Activated CD8-positive, alpha-beta T cell treated with anti-CD3 and anti-CD28 coated beads, Interleukin-2, amount 10 ng/mL, durations not matched to agents 7 days and 5 days (primary cell): ENCODE measurements at regions not wholly inside any gene's neighbourhood (a gene's known extent, or its start where the extent isn't known, plus 50 kb on each side); places are given as distances from the start of the nearest gene placed in this dataset.

Experiments
- ATAC-seq: fragments of 150-1000 bp; cut with Tn5 transposase; one replicate; pipeline ENCODE4 v1.10.0; 2021; ENCODE audit warnings: moderate library complexity
- CTCF ChIA-PET: fragments of 350-600 bp; sonication (Branson Sonifier 250); formaldehyde crosslinking; loops from one replicate; lab custom pipeline; 2021; ENCODE audit warnings: antibody characterized with exemption; lab: Charles Lee
- POLR2A ChIA-PET: fragments of 350-600 bp; sonication (Branson Sonifier 250); formaldehyde crosslinking; loops from one replicate; lab custom pipeline; 2021; ENCODE audit warnings: antibody characterized with exemption; lab: Charles Lee
- DNase-seq: peaks from one replicate; pipeline ENCODE4 v3.0.0-alpha.2; 2020
- H3K27ac Mint-ChIP-seq: one replicate; pipeline ENCODE4 v1.8.0; 2021; ENCODE audit warnings: mild to moderate bottlenecking, mixed read lengths
- H3K27me3 Mint-ChIP-seq: one replicate; pipeline ENCODE4 v1.8.0; 2021; ENCODE audit warnings: low read depth, mixed read lengths
- H3K36me3 Mint-ChIP-seq: one replicate; pipeline ENCODE4 v1.8.0; 2021; ENCODE audit warnings: low read depth, mixed read lengths
- H3K4me1 Mint-ChIP-seq: one replicate; pipeline ENCODE4 v1.8.0; 2021; ENCODE audit warnings: low read depth, mixed read lengths
- H3K4me3 Mint-ChIP-seq: one replicate; pipeline ENCODE4 v1.8.0; 2021; ENCODE audit warnings: mild to moderate bottlenecking, mixed read lengths
- H3K9me3 Mint-ChIP-seq: one replicate; pipeline ENCODE4 v1.8.0; 2022; ENCODE audit warnings: mixed read lengths; ENCODE audit not compliant: insufficient read depth

GRCh38 chr11:37643968-37644367, 1045.9 kb upstream of the RAG2 start:
- no peak overlapping the region for H3K4me3 Mint-ChIP-seq
- ChIA-PET CTCF (no interaction called here), POLR2A (no interaction called here)
- peaks cover 13% of the 10 kb centered on the region for H3K9me3 Mint-ChIP-seq
- H3K27me3 Mint-ChIP-seq = no peaks in the 10 kb centered on the region
- no peaks in the 10 kb centered on the region for H3K4me1 Mint-ChIP-seq
- ATAC-seq = no peak
- DNase-seq = no peak
- H3K36me3 Mint-ChIP-seq = no peaks in the 10 kb centered on the region
- H3K27ac Mint-ChIP-seq = no peak overlapping the region

- ChIA-PET CTCF (no interaction called here), POLR2A (no interaction called here)
- Mint-ChIP-seq H3K27ac (no peak overlapping the region), H3K4me3 (no peak overlapping the region), H3K4me1 (no peaks in the 10 kb centered on the region), H3K27me3 (no peaks in the 10 kb centered on the region), H3K9me3 (peaks cover 16% of the 10 kb centered on the region), H3K36me3 (no peaks in the 10 kb centered on the region)
- DNase-seq = no peak
- no peak for ATAC-seq
Observed at GRCh38 chr11:37642296-37642695, 1044.3 kb upstream of the RAG2 start.

- H3K27ac Mint-ChIP-seq = no peak overlapping the region
- no peak overlapping the region for H3K4me3 Mint-ChIP-seq
- peaks cover 11% of the 10 kb centered on the region for H3K9me3 Mint-ChIP-seq
- ChIA-PET CTCF (no interaction called here), POLR2A (no interaction called here)
- ATAC-seq (no peak), DNase-seq (no peak)
- H3K36me3 Mint-ChIP-seq = no peaks in the 10 kb centered on the region
- H3K4me1 Mint-ChIP-seq = no peaks in the 10 kb centered on the region
- no peaks in the 10 kb centered on the region for H3K27me3 Mint-ChIP-seq
Observed at GRCh38 chr11:37632748-37633147, 1034.7 kb upstream of the RAG2 start.

- H3K27me3 Mint-ChIP-seq = no peaks in the 10 kb centered on the region
- no peak overlapping the region for H3K27ac Mint-ChIP-seq
- ChIA-PET CTCF (no interaction called here), POLR2A (no interaction called here)
- H3K4me3 Mint-ChIP-seq = no peak overlapping the region
- no peaks in the 10 kb centered on the region for H3K4me1 Mint-ChIP-seq
- DNase-seq (no peak), ATAC-seq (no peak)
- peaks cover 8% of the 10 kb centered on the region for H3K9me3 Mint-ChIP-seq
- no peaks in the 10 kb centered on the region for H3K36me3 Mint-ChIP-seq
Observed at GRCh38 chr11:37630866-37631265, 1032.8 kb upstream of the RAG2 start.

GRCh38 chr11:37623778-37624177, 1025.7 kb upstream of the RAG2 start:
- DNase-seq (no peak), ATAC-seq (no peak)
- Mint-ChIP-seq H3K27me3 (no peaks in the 10 kb centered on the region), H3K36me3 (no peaks in the 10 kb centered on the region), H3K4me1 (no peaks in the 10 kb centered on the region), H3K27ac (no peak overlapping the region), H3K9me3 (peaks cover 11% of the 10 kb centered on the region), H3K4me3 (no peak overlapping the region)
- ChIA-PET CTCF (no interaction called here), POLR2A (no interaction called here)

- H3K4me1 Mint-ChIP-seq = no peaks in the 10 kb centered on the region
- no peak for ATAC-seq
- H3K27me3 Mint-ChIP-seq = no peaks in the 10 kb centered on the region
- DNase-seq = no peak
- H3K27ac Mint-ChIP-seq = no peak overlapping the region
- ChIA-PET POLR2A (no interaction called here), CTCF (no interaction called here)
- H3K9me3 Mint-ChIP-seq = peaks cover 18% of the 10 kb centered on the region
- no peak overlapping the region for H3K4me3 Mint-ChIP-seq
- H3K36me3 Mint-ChIP-seq = no peaks in the 10 kb centered on the region
Observed at GRCh38 chr11:37621662-37622061, 1023.6 kb upstream of the RAG2 start.

GRCh38 chr11:37616291-37616690, 1018.3 kb upstream of the RAG2 start:
- Mint-ChIP-seq H3K4me3 (no peak overlapping the region), H3K9me3 (peaks cover 11% of the 10 kb centered on the region), H3K27me3 (no peaks in the 10 kb centered on the region), H3K36me3 (no peaks in the 10 kb centered on the region), H3K27ac (no peak overlapping the region), H3K4me1 (no peaks in the 10 kb centered on the region)
- CTCF ChIA-PET = no interaction called here
- no peak for DNase-seq
- no peak for ATAC-seq
- POLR2A ChIA-PET = no interaction called here

GRCh38 chr11:37613031-37613430, 1015.0 kb upstream of the RAG2 start:
- POLR2A ChIA-PET = no interaction called here
- no peaks in the 10 kb centered on the region for H3K4me1 Mint-ChIP-seq
- H3K36me3 Mint-ChIP-seq = no peaks in the 10 kb centered on the region
- H3K4me3 Mint-ChIP-seq = no peak overlapping the region
- ATAC-seq (no peak), DNase-seq (no peak)
- H3K9me3 Mint-ChIP-seq = peaks cover 2% of the 10 kb centered on the region
- H3K27ac Mint-ChIP-seq = no peak overlapping the region
- H3K27me3 Mint-ChIP-seq = no peaks in the 10 kb centered on the region
- CTCF ChIA-PET = no interaction called here

- Mint-ChIP-seq H3K27ac (no peak overlapping the region), H3K4me1 (no peaks in the 10 kb centered on the region), H3K27me3 (no peaks in the 10 kb centered on the region), H3K4me3 (no peak overlapping the region), H3K9me3 (no peaks in the 10 kb centered on the region), H3K36me3 (no peaks in the 10 kb centered on the region)
- ATAC-seq = no peak
- ChIA-PET CTCF (no interaction called here), POLR2A (no interaction called here)
- DNase-seq = no peak
Observed at GRCh38 chr11:37612146-37612545, 1014.1 kb upstream of the RAG2 start.

- no peaks in the 10 kb centered on the region for H3K27me3 Mint-ChIP-seq
- H3K9me3 Mint-ChIP-seq = peaks cover 10% of the 10 kb centered on the region
- H3K27ac Mint-ChIP-seq = no peak overlapping the region
- H3K4me3 Mint-ChIP-seq = no peak overlapping the region
- POLR2A ChIA-PET = no interaction called here
- ATAC-seq (no peak), DNase-seq (no peak)
- H3K36me3 Mint-ChIP-seq = no peaks in the 10 kb centered on the region
- CTCF ChIA-PET = no interaction called here
- H3K4me1 Mint-ChIP-seq = no peaks in the 10 kb centered on the region
Observed at GRCh38 chr11:37605229-37605628, 1007.2 kb upstream of the RAG2 start.

- CTCF ChIA-PET = no interaction called here
- Mint-ChIP-seq H3K4me3 (no peak overlapping the region), H3K27me3 (no peaks in the 10 kb centered on the region), H3K4me1 (no peaks in the 10 kb centered on the region), H3K36me3 (no peaks in the 10 kb centered on the region), H3K9me3 (peaks cover 6% of the 10 kb centered on the region), H3K27ac (no peak overlapping the region)
- no peak for DNase-seq
- ATAC-seq = no peak
- POLR2A ChIA-PET = no interaction called here
Observed at GRCh38 chr11:37598381-37598780, 1000.3 kb upstream of the RAG2 start.

- ATAC-seq (no peak), DNase-seq (no peak)
- H3K4me3 Mint-ChIP-seq = no peak overlapping the region
- H3K36me3 Mint-ChIP-seq = no peaks in the 10 kb centered on the region
- no peaks in the 10 kb centered on the region for H3K27me3 Mint-ChIP-seq
- POLR2A ChIA-PET = no interaction called here
- H3K27ac Mint-ChIP-seq = no peak overlapping the region
- CTCF ChIA-PET = no interaction called here
- no peaks in the 10 kb centered on the region for H3K4me1 Mint-ChIP-seq
- peaks cover 6% of the 10 kb centered on the region for H3K9me3 Mint-ChIP-seq
Observed at GRCh38 chr11:37597776-37598175, 999.7 kb upstream of the RAG2 start.

- Mint-ChIP-seq H3K27ac (no peak overlapping the region), H3K4me3 (no peak overlapping the region), H3K36me3 (no peaks in the 10 kb centered on the region), H3K9me3 (no peaks in the 10 kb centered on the region), H3K27me3 (no peaks in the 10 kb centered on the region), H3K4me1 (no peaks in the 10 kb centered on the region)
- no peak for DNase-seq
- ChIA-PET POLR2A (no interaction called here), CTCF (no interaction called here)
- ATAC-seq = no peak
Observed at GRCh38 chr11:37595845-37596244, 997.8 kb upstream of the RAG2 start.
